ENCODE measurements at regions not wholly inside any gene's neighbourhood (a gene's known extent, or its start where the extent isn't known, plus 50 kb on each side); places are given as distances from the start of the nearest gene placed in this dataset.

- TF ChIP-seq CEBPB (IDR thresholded peaks at IDR 0.05) (no peak), TEAD4 (IDR thresholded peaks at IDR 0.05) (no peak), RAD21 (IDR thresholded peaks at IDR 0.05; ENCODE audit: low read depth) (no peak), NFIC (IDR thresholded peaks at IDR 0.05) (no peak), TAF1 (IDR thresholded peaks at IDR 0.05; ENCODE audit: low read depth) (no peak), YY1 (IDR thresholded peaks at IDR 0.05; ENCODE audit: low read depth) (no peak), EP300 (IDR thresholded peaks at IDR 0.05; ENCODE audit: borderline replicate concordance) (no peak), EGR1 (IDR thresholded peaks at IDR 0.05) (no peak), TCF12 (IDR thresholded peaks at IDR 0.05; ENCODE audit: low read depth) (no peak), MAX (IDR thresholded peaks at IDR 0.05) (no peak)
Measured at GRCh38 chr5:91591076-91591475, 208.0 kb upstream of the ARRDC3 start.
